ENCODE measurements at regions not wholly inside any gene's neighbourhood (a gene's known extent, or its start where the extent isn't known, plus 50 kb on each side); places are given as distances from the start of the nearest gene placed in this dataset.

DNA sequence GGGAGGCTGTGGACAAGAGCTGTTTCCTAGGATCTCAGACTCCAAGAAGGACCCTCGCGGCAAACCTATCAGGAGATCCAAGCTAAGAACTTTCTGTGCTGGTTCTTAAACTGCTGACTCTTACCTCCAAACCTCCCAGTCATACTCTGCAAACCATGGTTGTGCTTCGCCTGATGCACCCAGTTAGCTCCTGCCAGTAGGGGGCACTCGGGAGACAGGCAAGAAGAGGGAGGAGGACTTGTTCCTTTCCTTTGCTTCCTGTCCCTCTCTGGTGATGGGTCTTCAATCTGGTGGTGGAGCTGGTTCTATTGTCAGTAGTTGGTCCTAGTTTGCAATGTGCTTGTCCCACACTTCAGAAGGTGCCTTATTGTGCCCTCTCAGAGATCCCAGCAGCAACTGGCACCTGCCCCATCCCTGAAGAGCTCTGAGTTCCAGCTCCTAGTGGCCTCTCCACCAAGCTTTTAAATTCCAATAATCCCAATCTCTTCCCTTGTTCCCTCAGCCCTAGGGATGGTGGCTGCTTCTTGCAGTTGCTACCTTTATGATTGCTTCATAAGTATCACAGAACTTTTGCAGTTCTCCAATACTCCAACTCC, 113.5 kb upstream of the RPL38 start:
- peak; percentile 68 for DNase-seq (ENCODE audit: low spot score)
- Histone ChIP-seq H3K79me2 (ENCODE audit: insufficient read depth, low read length) (no peaks in the 10 kb centered on the region), H3K27me3 (ENCODE audit: control insufficient read depth in 1 of 2, insufficient read depth in 2 of 2, low read length in 2 of 2) (peaks cover 3 to 5% of the 10 kb centered on the region in 2 experiments; a peak in 2 of 5 replicates), H3K4me2 (ENCODE audit: low read depth, low read length) (no peak overlapping the region), H2AFZ (ENCODE audit: low read length) (no peak overlapping the region), H3K4me1 (ENCODE audit: insufficient read depth, low read length) (no peaks in the 10 kb centered on the region), H3K9ac (ENCODE audit: insufficient read depth, low read depth, low read length) (no peak overlapping the region), H4K20me1 (ENCODE audit: insufficient read depth, low read length) (no peaks in the 10 kb centered on the region), H3K27ac (ENCODE audit: extremely low read length, insufficient read depth, low read length) (no peak overlapping the region), H3K9me3 (ENCODE audit: low read length) (peaks cover 12% of the 10 kb centered on the region), H3K36me3 (replicated peaks in 1 of 2; ENCODE audit: control insufficient read depth in 1 of 2, insufficient read depth in 2 of 2, low read length in 2 of 2) (no peaks in the 10 kb centered on the region), H3K4me3 (replicated peaks in 1 of 3; ENCODE audit: insufficient read depth in 1 of 3, low read depth in 2 of 3, low read length in 3 of 3) (no peak overlapping the region)
- POLR2A ChIA-PET = interaction anchor here (0.7 to 1.0 kb wide), 2 partner anchors 110 to 113 kb away, joined by 3 to 4 read pairs; partner anchors contain the start of gene RPL38
- FAIRE-seq = peak; percentile 89
- CTCF ChIA-PET (ENCODE audit: low intra/inter-chr PET ratio, low total read pairs) = interaction anchor here (1.1 to 2.0 kb wide), 2 partner anchors 87 to 109 kb away, joined by 7 to 16 read pairs; no protein-coding TSS in a partner anchor
- BruUV-seq (replicated peaks) = no TSS peak
- TF ChIP-seq SMC3 (IDR thresholded peaks at IDR 0.05; ENCODE audit: low read length) = peak; percentile 59
- TF ChIP-seq ZNF263 (CRISPR knock-in tag; IDR thresholded peaks at IDR 0.05) = 0 out of 2 replicates have a peak, but pooled peaks have one; percentile 40
- TF ChIP-seq MAFF (IDR thresholded peaks at IDR 0.05; ENCODE audit: low read depth, low read length) = 0 out of 2 replicates have a peak, but pooled peaks have one; percentile 7
- TF ChIP-seq SIX4 (CRISPR knock-in tag; IDR thresholded peaks at IDR 0.05) = no peak
- TF ChIP-seq, protein P1, sequence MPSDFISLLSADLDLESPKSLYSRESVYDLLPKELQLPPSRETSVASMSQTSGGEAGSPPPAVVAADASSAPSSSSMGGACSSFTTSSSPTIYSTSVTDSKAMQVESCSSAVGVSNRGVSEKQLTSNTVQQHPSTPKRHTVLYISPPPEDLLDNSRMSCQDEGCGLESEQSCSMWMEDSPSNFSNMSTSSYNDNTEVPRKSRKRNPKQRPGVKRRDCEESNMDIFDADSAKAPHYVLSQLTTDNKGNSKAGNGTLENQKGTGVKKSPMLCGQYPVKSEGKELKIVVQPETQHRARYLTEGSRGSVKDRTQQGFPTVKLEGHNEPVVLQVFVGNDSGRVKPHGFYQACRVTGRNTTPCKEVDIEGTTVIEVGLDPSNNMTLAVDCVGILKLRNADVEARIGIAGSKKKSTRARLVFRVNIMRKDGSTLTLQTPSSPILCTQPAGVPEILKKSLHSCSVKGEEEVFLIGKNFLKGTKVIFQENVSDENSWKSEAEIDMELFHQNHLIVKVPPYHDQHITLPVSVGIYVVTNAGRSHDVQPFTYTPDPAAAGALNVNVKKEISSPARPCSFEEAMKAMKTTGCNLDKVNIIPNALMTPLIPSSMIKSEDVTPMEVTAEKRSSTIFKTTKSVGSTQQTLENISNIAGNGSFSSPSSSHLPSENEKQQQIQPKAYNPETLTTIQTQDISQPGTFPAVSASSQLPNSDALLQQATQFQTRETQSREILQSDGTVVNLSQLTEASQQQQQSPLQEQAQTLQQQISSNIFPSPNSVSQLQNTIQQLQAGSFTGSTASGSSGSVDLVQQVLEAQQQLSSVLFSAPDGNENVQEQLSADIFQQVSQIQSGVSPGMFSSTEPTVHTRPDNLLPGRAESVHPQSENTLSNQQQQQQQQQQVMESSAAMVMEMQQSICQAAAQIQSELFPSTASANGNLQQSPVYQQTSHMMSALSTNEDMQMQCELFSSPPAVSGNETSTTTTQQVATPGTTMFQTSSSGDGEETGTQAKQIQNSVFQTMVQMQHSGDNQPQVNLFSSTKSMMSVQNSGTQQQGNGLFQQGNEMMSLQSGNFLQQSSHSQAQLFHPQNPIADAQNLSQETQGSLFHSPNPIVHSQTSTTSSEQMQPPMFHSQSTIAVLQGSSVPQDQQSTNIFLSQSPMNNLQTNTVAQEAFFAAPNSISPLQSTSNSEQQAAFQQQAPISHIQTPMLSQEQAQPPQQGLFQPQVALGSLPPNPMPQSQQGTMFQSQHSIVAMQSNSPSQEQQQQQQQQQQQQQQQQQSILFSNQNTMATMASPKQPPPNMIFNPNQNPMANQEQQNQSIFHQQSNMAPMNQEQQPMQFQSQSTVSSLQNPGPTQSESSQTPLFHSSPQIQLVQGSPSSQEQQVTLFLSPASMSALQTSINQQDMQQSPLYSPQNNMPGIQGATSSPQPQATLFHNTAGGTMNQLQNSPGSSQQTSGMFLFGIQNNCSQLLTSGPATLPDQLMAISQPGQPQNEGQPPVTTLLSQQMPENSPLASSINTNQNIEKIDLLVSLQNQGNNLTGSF (CRISPR knock-in tag; IDR thresholded peaks at IDR 0.05) = no peak
- TF ChIP-seq TAF15 (IDR thresholded peaks at IDR 0.05; ENCODE audit: low read depth, low read length, poor library complexity, severe bottlenecking) = no peak
- peak; percentile 70 for TF ChIP-seq XRCC5 (optimal IDR thresholded peaks at IDR 0.05; ENCODE audit: low read length)
- TF ChIP-seq RAD21 (CRISPR knock-in tag; IDR thresholded peaks at IDR 0.05) = 0 out of 2 replicates have a peak, but pooled peaks have one; percentile 25
- peak; percentile 64 for TF ChIP-seq STAG1 (CRISPR knock-in tag; IDR thresholded peaks at IDR 0.05)
- TF ChIP-seq, protein P2, sequence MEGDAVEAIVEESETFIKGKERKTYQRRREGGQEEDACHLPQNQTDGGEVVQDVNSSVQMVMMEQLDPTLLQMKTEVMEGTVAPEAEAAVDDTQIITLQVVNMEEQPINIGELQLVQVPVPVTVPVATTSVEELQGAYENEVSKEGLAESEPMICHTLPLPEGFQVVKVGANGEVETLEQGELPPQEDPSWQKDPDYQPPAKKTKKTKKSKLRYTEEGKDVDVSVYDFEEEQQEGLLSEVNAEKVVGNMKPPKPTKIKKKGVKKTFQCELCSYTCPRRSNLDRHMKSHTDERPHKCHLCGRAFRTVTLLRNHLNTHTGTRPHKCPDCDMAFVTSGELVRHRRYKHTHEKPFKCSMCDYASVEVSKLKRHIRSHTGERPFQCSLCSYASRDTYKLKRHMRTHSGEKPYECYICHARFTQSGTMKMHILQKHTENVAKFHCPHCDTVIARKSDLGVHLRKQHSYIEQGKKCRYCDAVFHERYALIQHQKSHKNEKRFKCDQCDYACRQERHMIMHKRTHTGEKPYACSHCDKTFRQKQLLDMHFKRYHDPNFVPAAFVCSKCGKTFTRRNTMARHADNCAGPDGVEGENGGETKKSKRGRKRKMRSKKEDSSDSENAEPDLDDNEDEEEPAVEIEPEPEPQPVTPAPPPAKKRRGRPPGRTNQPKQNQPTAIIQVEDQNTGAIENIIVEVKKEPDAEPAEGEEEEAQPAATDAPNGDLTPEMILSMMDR (CRISPR knock-in tag; IDR thresholded peaks at IDR 0.05) = peak; percentile 85
- in situ Hi-C loops (cut with HindIII; ENCODE audit: extremely low pct_ligation_motif_present, low pct_unique_long_range_greater_than_20kb) = no loop called here
- intact Hi-C loops (cut with micrococcal nuclease; ENCODE audit: unreplicated experiment) = loop anchor here (1.0 kb wide), 2 partner anchors 86 to 109 kb away; no protein-coding TSS in a partner anchor
- no CpG with 5 or more reads among the region's 4 CpGs for WGBS (ENCODE audit: low lambda C conversion rate)
- peak; percentile 86 for ATAC-seq

All from HepG2 (cell line).